ENCODE measurements at regions not wholly inside any gene's neighbourhood (a gene's known extent, or its start where the extent isn't known, plus 50 kb on each side); places are given as distances from the start of the nearest gene placed in this dataset.

GRCh38 chr6:9520417-9521151, 894.3 kb downstream of the TFAP2A start:
- Histone ChIP-seq H3K79me2 (ENCODE audit: low read length) (no peaks in the 10 kb centered on the region), H3K4me1 (ENCODE audit: insufficient read depth, low read length) (peaks cover 53% of the 10 kb centered on the region), H3K9me3 (ENCODE audit: low read length) (no peaks in the 10 kb centered on the region), H3F3A (ENCODE audit: low read length, unreplicated experiment) (no peaks in the 10 kb centered on the region), H3K27ac (ENCODE audit: low read length) (peak overlapping the region; percentile 36), H3K4me3 (ENCODE audit: low read length) (no peak overlapping the region), H4K20me1 (ENCODE audit: low read length) (no peaks in the 10 kb centered on the region), H3K27me3 (ENCODE audit: low read length) (no peaks in the 10 kb centered on the region), H3K4me2 (ENCODE audit: low read length) (peak overlapping the region; percentile 56), H3K9me2 (replicated peaks; ENCODE audit: low read length) (no peaks in the 10 kb centered on the region), H3K9ac (ENCODE audit: low read length) (no peak overlapping the region), H3K36me3 (ENCODE audit: low read depth, low read length) (no peaks in the 10 kb centered on the region), H2AFZ (ENCODE audit: low read length) (peak overlapping the region; percentile 19; the same call in 1 of the 2 replicates)
- DNase-seq (peak; percentile 84), ATAC-seq (peak; percentile 70)
- no TSS peak for BruUV-seq (replicated peaks)
- ChIA-PET POLR2A (ENCODE audit: unreplicated experiment) (no interaction called here), CTCF (no interaction called here)
- intact Hi-C loops (cut with micrococcal nuclease): loop anchor here (5.0 kb wide), 2 partner anchors 38 to 113 kb away; no protein-coding TSS in a partner anchor
- TF ChIP-seq CTCF (conservative IDR thresholded peaks at IDR 0.05; ENCODE audit: low read depth, low read length): no peak
- no peak for TF ChIP-seq EZH2phosphoT487 (IDR thresholded peaks at IDR 0.05; ENCODE audit: borderline replicate concordance, low read length)
- TF ChIP-seq EZH2 (IDR thresholded peaks at IDR 0.05; ENCODE audit: low read length, unreplicated experiment): no peak

DNA sequence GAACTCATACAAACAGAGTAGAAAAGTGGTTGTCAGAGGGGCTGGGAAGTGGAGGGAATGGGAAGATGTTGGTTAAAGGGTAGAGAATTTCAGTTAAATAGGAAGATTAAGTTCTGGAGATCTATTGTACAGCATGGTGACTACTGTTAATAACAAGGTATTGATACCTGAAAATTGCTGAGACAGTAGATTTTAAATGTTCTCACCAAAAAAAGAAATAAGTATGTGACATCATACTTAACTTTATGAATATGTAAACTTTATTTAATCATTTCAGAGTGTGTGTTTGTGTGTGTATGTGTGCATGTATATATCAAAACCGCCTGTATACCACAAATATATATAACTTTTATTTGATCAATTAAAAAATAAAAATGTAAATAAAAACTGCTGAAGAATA, 896.4 kb downstream of the TFAP2A start:
- ATAC-seq (no peak), DNase-seq (no peak)
- H3K9me3 ChIP-seq (ENCODE audit: low read length): no peaks in the 10 kb centered on the region
- no peaks in the 10 kb centered on the region for H3K9me2 ChIP-seq (replicated peaks; ENCODE audit: low read length)
- H3K27ac ChIP-seq (ENCODE audit: low read length): no peak overlapping the region
- no peaks in the 10 kb centered on the region for H4K20me1 ChIP-seq (ENCODE audit: low read length)
- intact Hi-C loops (cut with micrococcal nuclease): no loop called here
- no peak for TF ChIP-seq CTCF (conservative IDR thresholded peaks at IDR 0.05; ENCODE audit: low read depth, low read length)
- TF ChIP-seq EZH2 (IDR thresholded peaks at IDR 0.05; ENCODE audit: low read length, unreplicated experiment): no peak
- TF ChIP-seq EZH2phosphoT487 (IDR thresholded peaks at IDR 0.05; ENCODE audit: borderline replicate concordance, low read length): no peak
- BruUV-seq (replicated peaks): no TSS peak
- H2AFZ ChIP-seq (ENCODE audit: low read length): no peak overlapping the region
- ChIA-PET POLR2A (ENCODE audit: unreplicated experiment) (no interaction called here), CTCF (no interaction called here)
- H3K4me1 ChIP-seq (ENCODE audit: insufficient read depth, low read length): peaks cover 52% of the 10 kb centered on the region
- H3K36me3 ChIP-seq (ENCODE audit: low read depth, low read length): no peaks in the 10 kb centered on the region
- H3K27me3 ChIP-seq (ENCODE audit: low read length): no peaks in the 10 kb centered on the region
- H3K4me2 ChIP-seq (ENCODE audit: low read length): no peak overlapping the region
- H3K79me2 ChIP-seq (ENCODE audit: low read length): no peaks in the 10 kb centered on the region
- no peaks in the 10 kb centered on the region for H3F3A ChIP-seq (ENCODE audit: low read length, unreplicated experiment)
- H3K9ac ChIP-seq (ENCODE audit: low read length): no peak overlapping the region
- H3K4me3 ChIP-seq (ENCODE audit: low read length): no peak overlapping the region

- DNase-seq: no peak
- intact Hi-C loops (cut with micrococcal nuclease): no loop called here
- Histone ChIP-seq H3K9ac (ENCODE audit: low read length) (no peak overlapping the region), H3K27me3 (ENCODE audit: low read length) (no peaks in the 10 kb centered on the region), H3K79me2 (ENCODE audit: low read length) (no peaks in the 10 kb centered on the region), H3K9me2 (replicated peaks; ENCODE audit: low read length) (no peaks in the 10 kb centered on the region), H3K4me1 (ENCODE audit: insufficient read depth, low read length) (peaks cover 46% of the 10 kb centered on the region), H3K4me2 (ENCODE audit: low read length) (no peak overlapping the region), H3F3A (ENCODE audit: low read length, unreplicated experiment) (no peaks in the 10 kb centered on the region), H2AFZ (ENCODE audit: low read length) (no peak overlapping the region), H3K4me3 (ENCODE audit: low read length) (no peak overlapping the region), H4K20me1 (ENCODE audit: low read length) (no peaks in the 10 kb centered on the region), H3K9me3 (ENCODE audit: low read length) (no peaks in the 10 kb centered on the region), H3K27ac (ENCODE audit: low read length) (no peak overlapping the region), H3K36me3 (ENCODE audit: low read depth, low read length) (no peaks in the 10 kb centered on the region)
- no TSS peak for BruUV-seq (replicated peaks)
- ChIA-PET POLR2A (ENCODE audit: unreplicated experiment) (no interaction called here), CTCF (no interaction called here)
- ATAC-seq: no peak
- no peak for TF ChIP-seq EZH2 (IDR thresholded peaks at IDR 0.05; ENCODE audit: low read length, unreplicated experiment)
- no peak for TF ChIP-seq EZH2phosphoT487 (IDR thresholded peaks at IDR 0.05; ENCODE audit: borderline replicate concordance, low read length)
- no peak for TF ChIP-seq CTCF (conservative IDR thresholded peaks at IDR 0.05; ENCODE audit: low read depth, low read length)
These were observed 897.1 kb downstream of the TFAP2A start for GRCh38 chr6:9517806-9518205.

Data from PC-3 (cell line).